Astrocyte (in vitro differentiated cells and primary cell): ENCODE measurements at regions not wholly inside any gene's neighbourhood (a gene's known extent, or its start where the extent isn't known, plus 50 kb on each side); places are given as distances from the start of the nearest gene placed in this dataset.

Source experiments
- EZH2 ChIP-seq: IDR thresholded peaks from 2 replicates; pipeline ENCODE4 v1.6.1; 2012; ENCODE audit warnings: mild to moderate bottlenecking, low read length, inconsistent platforms; ENCODE audit not compliant: insufficient read depth
- TF ChIP-seq, protein P1 (sequence below): IDR thresholded peaks from 2 replicates; pipeline ENCODE4 v1.5.1; 2011; ENCODE audit warnings: low read depth, mild to moderate bottlenecking, inconsistent platforms, low read length, moderate library complexity; ENCODE audit not compliant: insufficient read depth

DNA sequence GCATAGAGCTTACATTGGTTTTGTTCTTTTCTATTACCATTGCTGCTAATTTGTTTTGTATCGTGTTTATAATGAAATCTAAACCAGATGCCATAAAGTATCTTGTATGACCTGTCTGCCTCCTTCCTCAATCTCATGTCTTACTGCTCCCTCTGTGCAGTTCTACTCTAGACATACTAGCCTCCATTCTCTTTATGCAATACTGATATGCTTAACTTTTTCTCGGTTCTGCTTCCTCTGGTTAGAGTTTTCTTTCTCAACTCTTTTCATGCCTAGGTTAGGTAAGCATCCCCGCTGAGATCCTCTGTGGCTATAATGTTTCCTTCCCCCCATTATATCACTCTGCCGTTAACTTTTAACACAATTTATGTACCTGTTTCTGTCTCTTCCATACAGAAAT, 852.3 kb downstream of the TRHDE start:
- TF ChIP-seq, protein P1, sequence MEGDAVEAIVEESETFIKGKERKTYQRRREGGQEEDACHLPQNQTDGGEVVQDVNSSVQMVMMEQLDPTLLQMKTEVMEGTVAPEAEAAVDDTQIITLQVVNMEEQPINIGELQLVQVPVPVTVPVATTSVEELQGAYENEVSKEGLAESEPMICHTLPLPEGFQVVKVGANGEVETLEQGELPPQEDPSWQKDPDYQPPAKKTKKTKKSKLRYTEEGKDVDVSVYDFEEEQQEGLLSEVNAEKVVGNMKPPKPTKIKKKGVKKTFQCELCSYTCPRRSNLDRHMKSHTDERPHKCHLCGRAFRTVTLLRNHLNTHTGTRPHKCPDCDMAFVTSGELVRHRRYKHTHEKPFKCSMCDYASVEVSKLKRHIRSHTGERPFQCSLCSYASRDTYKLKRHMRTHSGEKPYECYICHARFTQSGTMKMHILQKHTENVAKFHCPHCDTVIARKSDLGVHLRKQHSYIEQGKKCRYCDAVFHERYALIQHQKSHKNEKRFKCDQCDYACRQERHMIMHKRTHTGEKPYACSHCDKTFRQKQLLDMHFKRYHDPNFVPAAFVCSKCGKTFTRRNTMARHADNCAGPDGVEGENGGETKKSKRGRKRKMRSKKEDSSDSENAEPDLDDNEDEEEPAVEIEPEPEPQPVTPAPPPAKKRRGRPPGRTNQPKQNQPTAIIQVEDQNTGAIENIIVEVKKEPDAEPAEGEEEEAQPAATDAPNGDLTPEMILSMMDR, result no peak
- no peak for TF ChIP-seq EZH2
